ENCODE measurements at regions not wholly inside any gene's neighbourhood (a gene's known extent, or its start where the extent isn't known, plus 50 kb on each side); places are given as distances from the start of the nearest gene placed in this dataset.

GRCh38 chr13:107743526-107743925 is 471.8 kb downstream of the LIG4 start:
- H3K9me3 ChIP-seq: no peaks in the 10 kb centered on the region
- no peak overlapping the region for H3K4me3 ChIP-seq
- no peaks in the 10 kb centered on the region for H3K4me1 ChIP-seq
- 35% methylated on average over 4 of the region's 4 CpGs for WGBS
- H3K27ac ChIP-seq (replicated peaks in 1 of 4): no peak overlapping the region
- no peaks in the 10 kb centered on the region for H3K36me3 ChIP-seq
- no peak for DNase-seq (ENCODE audit: extremely low spot score)
- no peaks in the 10 kb centered on the region for H3K27me3 ChIP-seq
- intact Hi-C loops (cut with DNase I): no loop called here
- TF ChIP-seq POLR2AphosphoS5 (IDR thresholded peaks at IDR 0.05) (no peak), EP300 (IDR thresholded peaks at IDR 0.05) (no peak), POLR2A (IDR thresholded peaks at IDR 0.05; ENCODE audit: low read depth) (no peak), CTCF (IDR thresholded peaks at IDR 0.05) (no peak)

- no peak overlapping the region for H3K27ac ChIP-seq (replicated peaks in 1 of 4)
- intact Hi-C loops (cut with DNase I): no loop called here
- H3K9me3 ChIP-seq: no peaks in the 10 kb centered on the region
- H3K27me3 ChIP-seq: no peaks in the 10 kb centered on the region
- no peaks in the 10 kb centered on the region for H3K36me3 ChIP-seq
- DNase-seq (ENCODE audit: extremely low spot score): no peak
- H3K4me3 ChIP-seq: no peak overlapping the region
- H3K4me1 ChIP-seq: no peaks in the 10 kb centered on the region
- no peak for TF ChIP-seq POLR2A (IDR thresholded peaks at IDR 0.05; ENCODE audit: low read depth)
- no peak for TF ChIP-seq CTCF (IDR thresholded peaks at IDR 0.05)
- TF ChIP-seq EP300 (IDR thresholded peaks at IDR 0.05): no peak
- no peak for TF ChIP-seq POLR2AphosphoS5 (IDR thresholded peaks at IDR 0.05)
- WGBS: 57% methylated on average over 3 of the region's 3 CpGs
These were observed 472.2 kb downstream of the LIG4 start for GRCh38 chr13:107743100-107743499.

GRCh38 chr13:107742544-107742943 is 472.8 kb downstream of the LIG4 start:
- Histone ChIP-seq H3K4me1 (no peaks in the 10 kb centered on the region), H3K36me3 (no peaks in the 10 kb centered on the region), H3K27ac (replicated peaks in 1 of 4) (no peak overlapping the region), H3K4me3 (no peak overlapping the region), H3K27me3 (no peaks in the 10 kb centered on the region), H3K9me3 (no peaks in the 10 kb centered on the region)
- 88% methylated on average over 1 of the region's 1 CpG for WGBS
- DNase-seq (ENCODE audit: extremely low spot score): no peak
- TF ChIP-seq POLR2AphosphoS5 (IDR thresholded peaks at IDR 0.05) (no peak), POLR2A (IDR thresholded peaks at IDR 0.05; ENCODE audit: low read depth) (no peak), EP300 (IDR thresholded peaks at IDR 0.05) (no peak), CTCF (IDR thresholded peaks at IDR 0.05) (no peak)
- intact Hi-C loops (cut with DNase I): no loop called here

GRCh38 chr13:107738004-107738403 is 477.3 kb downstream of the LIG4 start:
- Histone ChIP-seq H3K4me1 (no peaks in the 10 kb centered on the region), H3K27ac (replicated peaks in 1 of 4) (no peak overlapping the region), H3K36me3 (no peaks in the 10 kb centered on the region), H3K4me3 (no peak overlapping the region), H3K27me3 (no peaks in the 10 kb centered on the region), H3K9me3 (no peaks in the 10 kb centered on the region)
- no peak for TF ChIP-seq POLR2A (IDR thresholded peaks at IDR 0.05; ENCODE audit: low read depth)
- 84% methylated on average over 4 of the region's 4 CpGs for WGBS
- intact Hi-C loops (cut with DNase I): no loop called here
- no peak for DNase-seq (ENCODE audit: extremely low spot score)

- H3K4me3 ChIP-seq: no peak overlapping the region
- no peaks in the 10 kb centered on the region for H3K9me3 ChIP-seq
- 46% methylated on average over 2 of the region's 2 CpGs for WGBS
- no peak for DNase-seq (ENCODE audit: extremely low spot score)
- intact Hi-C loops (cut with DNase I): no loop called here
- H3K27ac ChIP-seq (replicated peaks in 1 of 4): no peak overlapping the region
- no peaks in the 10 kb centered on the region for H3K4me1 ChIP-seq
- H3K27me3 ChIP-seq: no peaks in the 10 kb centered on the region
- TF ChIP-seq CTCF (IDR thresholded peaks at IDR 0.05) (no peak), EP300 (IDR thresholded peaks at IDR 0.05) (no peak)
- no peaks in the 10 kb centered on the region for H3K36me3 ChIP-seq
These were observed 478.6 kb downstream of the LIG4 start for GRCh38 chr13:107736731-107737130.
